HG03095 (cell line): ENCODE measurements at regions not wholly inside any gene's neighbourhood (a gene's known extent, or its start where the extent isn't known, plus 50 kb on each side); places are given as distances from the start of the nearest gene placed in this dataset.

Source experiments
- ATAC-seq: cut with Tn5 transposase; IDR thresholded peaks from one replicate; pipeline ENCODE4 v1.9.1; 2021; ENCODE audit warnings: moderate library complexity; ENCODE audit not compliant: unreplicated experiment

- no peak for ATAC-seq
These were observed 77.1 kb upstream of the BCL6 start for GRCh38 chr3:187822402-187822801.

DNA sequence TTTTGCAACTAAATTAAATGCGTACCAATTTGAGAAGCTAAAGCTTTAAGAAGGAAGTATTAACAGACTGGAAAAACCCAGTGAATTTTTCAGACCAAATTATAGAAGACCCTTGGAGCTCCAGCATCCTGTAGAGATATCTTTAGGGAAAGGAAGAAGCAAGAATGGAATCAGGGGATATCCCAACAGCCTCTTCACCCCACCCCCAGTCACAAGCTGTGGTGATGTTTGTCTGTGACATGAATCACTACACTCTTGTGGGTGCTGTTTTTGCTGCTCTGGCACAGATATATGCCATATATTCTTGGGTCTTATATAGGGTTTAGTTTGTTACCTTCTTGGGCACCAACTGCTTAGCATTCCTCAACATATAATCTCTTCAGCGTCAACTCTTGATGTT is 78.5 kb upstream of the BCL6 start:
- ATAC-seq = no peak

GRCh38 chr3:187827723-187828122 is 82.5 kb upstream of the BCL6 start:
- ATAC-seq = no peak

DNA sequence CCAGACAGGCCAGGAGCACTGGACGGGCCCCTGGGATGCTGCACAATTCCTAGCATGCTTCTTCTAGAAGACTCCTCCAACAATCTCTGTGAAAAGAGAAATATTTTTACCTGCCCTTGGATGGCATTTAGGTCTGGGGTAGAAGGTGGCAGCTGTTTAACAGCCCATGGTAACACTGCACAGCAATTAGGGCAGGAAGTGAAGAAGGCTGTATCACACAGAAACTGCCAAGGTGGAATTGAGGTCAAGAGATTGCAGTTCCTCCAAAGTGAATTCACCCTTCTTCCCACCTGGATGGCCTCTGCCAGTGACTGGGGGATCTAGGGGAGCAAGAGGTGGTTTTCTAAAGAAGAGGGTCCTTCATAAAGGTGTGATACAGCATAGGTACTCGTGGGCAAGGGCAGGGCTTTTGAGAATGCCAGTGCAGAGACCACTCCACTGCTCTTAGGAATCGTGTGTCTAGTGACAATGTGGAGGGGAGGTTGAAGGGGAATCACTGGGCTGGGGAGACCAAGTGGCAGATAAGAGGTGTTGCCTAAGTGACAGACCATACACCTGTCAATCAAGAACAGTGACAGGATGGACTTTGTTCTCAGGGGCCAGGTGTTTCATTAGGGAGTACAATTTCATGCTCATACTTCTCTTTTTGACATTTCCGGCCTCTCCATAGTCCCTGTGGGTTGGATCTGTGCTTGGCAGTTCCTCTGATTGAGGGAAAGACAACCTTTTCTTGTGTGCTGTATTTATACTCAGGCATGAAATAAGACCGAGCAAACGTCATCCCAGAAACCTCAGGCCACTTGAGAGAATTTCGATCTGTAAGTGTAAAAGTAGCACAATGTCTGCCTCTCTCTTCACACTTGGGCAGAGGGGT is 83.5 kb upstream of the BCL6 start:
- peak; percentile 58 for ATAC-seq

- ATAC-seq = no peak
These were observed 84.9 kb upstream of the BCL6 start for GRCh38 chr3:187830181-187830580.

DNA sequence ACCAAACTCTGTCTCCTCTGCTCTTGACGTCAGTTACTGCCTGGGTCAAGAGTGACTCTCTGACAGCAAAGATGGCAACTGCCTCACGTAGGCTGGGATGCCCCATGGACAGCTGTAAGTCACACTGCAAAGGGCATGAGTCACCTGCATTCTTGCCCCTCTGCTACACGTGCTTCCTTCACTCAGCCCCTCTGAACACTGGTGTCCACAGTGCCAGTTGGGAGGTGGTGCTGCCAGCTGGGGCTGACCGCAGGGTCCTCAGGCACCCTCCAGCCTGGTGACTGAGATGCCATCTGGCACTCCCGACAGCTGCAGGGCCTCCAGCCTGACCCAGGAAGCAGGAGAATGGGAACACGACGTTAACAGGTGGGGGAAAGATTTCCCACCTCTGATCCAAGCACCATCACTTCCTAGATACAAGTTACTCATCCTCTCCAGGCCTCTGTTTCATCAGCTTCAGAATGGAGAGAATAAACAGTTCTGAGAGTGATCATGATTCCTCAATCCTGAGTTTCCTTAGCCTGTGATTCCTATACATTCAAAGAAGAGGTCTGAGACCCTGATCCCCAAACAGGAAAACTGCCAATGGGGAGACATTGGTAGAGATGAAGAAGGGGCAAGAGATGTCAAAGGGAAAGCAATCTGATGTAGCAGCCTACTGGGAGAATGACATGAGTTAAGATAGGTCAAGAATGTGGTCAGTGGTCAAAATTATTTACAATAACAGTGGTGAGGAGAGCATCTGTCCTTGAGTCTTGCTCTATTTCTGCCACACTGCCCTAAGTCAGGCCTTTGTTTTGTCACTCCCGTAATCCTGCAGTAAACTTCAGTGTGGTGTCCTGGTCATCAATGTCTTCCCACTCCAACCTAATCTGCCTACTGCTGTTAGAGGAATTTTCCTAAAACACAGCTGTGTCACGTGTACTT is 86.1 kb upstream of the BCL6 start:
- no peak for ATAC-seq

DNA sequence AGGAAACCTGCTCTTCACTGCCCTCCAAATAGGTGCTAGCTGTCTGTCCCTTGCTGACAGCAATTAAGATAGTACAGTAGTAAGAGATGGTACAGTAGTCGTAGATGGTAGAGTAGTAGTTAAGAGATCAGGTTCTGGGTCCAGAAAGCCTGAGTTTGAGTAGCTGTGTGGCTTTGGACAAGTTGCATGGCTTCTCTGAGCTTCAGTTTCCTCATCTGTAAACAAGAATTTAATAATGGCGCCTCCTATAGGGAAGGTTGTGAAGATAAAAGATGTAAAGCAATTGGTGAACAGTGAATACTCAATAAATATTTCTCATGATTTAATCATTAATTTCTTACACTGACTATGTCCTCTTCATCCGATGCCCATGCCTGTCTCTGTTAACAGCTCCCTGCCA is 86.9 kb upstream of the BCL6 start:
- ATAC-seq = no peak

DNA sequence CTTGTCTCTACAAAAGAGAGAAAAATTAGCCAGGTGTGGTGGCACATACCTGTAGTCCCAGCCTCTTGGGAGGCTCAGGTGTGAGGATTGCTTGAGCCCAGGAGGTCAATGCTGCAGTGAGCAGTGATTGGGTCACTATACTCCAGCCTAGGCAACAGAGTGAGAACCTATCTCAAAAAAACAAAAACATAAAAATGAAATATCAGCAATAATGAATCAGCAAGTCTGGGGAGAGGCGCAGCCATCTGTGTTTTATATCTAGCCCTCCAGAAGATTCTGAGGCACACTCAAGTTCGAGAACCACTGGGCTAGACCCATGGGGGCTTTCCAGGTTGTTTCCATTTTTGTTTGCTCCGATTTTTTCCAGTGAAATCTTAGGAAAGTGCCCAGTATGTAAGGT is 88.1 kb upstream of the BCL6 start:
- no peak for ATAC-seq

DNA sequence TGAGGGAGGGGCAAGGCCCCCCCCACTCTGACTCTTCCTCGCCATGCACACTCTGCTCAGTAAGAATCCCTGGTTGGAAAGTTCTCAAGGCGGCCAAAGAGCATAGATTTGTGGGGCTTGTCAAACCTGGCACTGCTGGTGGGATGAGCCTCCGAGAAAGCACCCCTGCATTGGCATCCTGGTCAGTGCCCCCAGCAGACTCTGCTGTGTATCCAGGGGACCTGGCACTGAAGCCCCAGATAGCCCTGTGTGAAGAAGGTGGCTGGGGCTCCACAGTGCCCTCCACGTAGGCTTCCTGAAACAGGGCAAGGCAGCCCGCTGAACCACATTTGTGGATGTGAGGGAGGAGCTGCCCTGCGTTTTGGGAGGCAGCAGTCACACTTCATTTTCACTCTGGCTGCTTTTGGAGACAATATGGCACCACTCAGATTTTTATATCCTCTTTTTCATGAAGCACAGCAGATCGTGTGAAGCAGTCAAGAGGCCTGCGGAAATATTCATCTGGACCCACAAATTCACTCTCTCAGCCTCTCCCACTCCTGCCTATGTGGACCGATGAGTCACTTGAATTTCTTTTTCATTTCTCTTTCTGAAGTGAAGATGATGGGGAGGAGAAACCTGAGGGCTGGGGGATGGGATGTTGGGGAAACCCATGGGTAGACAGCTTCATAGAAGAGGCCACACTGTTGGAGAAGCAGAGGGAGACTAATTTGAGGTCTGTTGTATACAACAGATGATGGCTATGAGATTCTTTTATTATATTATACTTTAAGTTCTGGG is 88.7 kb upstream of the BCL6 start:
- ATAC-seq = no peak

DNA sequence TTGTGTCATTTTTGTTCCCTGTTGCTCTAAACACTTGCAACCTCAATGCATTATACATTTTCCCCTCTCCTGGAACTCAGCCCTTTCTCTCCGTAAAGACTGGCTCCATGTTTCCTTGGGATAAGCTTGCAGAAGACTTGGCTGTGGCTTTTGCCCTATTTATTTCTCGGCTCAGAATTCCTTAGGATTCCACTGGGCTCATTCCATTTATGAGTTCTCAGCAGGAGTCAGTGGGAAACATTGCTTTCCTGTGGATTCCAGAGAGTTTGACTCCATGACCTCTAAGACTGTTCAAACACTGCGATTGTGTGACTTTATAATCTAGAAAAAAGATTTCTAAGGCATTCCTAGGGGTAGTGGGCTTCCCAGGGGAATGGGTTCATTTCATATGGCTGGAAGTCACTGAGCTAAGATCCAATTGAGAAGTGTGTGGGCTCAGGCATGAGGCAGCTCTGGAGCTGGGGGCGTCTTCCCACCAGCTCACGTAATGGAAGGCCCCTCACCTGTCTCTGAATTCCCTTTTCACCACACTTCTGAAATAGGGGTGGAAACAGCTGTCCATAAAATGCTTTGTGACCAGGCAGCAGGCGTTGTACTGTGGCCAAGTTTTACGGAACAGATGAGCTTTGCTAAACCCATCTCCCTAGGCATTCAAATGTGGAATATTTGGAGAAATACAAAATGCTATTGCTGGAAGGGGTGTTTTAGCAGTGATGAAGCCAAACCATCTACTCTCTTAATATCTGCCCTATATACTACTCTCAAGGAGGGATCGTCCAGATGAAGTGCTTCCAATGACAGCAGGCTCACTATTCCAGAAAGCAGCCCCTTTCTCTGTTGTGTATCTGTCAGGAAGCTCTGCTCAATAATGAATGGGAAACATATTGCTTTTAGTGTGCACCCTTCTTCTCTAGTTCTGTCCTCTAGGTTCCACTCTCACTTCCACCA is 91.8 kb upstream of the BCL6 start:
- ATAC-seq = no peak

GRCh38 chr3:187838016-187838540 is 92.8 kb upstream of the BCL6 start:
- no peak for ATAC-seq

DNA sequence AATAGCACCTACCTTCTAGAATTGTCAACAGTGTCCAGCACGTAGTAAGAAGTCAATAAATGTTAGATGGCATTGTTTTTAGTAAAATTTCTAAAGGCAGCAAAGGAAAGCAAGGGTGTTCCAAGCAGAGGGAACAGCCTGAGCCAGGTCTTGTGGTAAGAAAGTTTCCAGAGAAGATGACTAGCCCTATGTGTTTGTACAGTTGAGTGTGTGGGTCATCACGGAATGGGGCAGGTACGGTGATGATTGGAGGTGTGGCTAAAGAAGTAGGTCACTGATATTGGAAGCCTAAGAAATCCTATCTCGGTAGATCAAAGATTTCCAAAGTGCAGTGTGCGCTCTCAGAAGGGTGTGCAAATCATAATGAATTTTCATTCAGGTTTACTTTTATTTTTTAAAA is 94.2 kb upstream of the BCL6 start:
- no peak for ATAC-seq

GRCh38 chr3:187840856-187841255 is 95.6 kb upstream of the BCL6 start:
- no peak for ATAC-seq

GRCh38 chr3:187841560-187841959 is 96.3 kb upstream of the BCL6 start:
- no peak for ATAC-seq

- ATAC-seq = no peak
These were observed 98.4 kb upstream of the BCL6 start for GRCh38 chr3:187843654-187844053.

DNA sequence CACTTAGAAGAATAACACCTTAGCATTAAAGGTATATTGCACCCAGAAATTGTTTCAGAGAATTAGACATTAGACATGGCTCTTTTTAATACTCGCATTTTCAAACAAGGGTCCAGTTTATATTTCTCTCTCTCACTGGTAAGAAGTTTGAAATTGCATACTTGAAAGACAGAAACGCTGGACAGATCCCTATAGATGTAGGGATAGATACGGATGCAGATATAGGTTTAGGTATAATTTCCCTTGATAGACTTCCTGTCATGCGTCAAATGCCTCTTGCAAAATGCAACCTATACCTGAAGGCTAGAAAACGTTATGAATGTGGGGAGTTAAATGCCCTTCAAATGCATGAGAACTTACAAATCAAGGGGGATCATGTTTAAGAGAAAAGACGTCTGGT is 99.4 kb upstream of the BCL6 start:
- no peak for ATAC-seq

GRCh38 chr3:187845826-187846225 is 100.6 kb upstream of the BCL6 start:
- ATAC-seq = no peak

- ATAC-seq = no peak
These were observed 103.1 kb upstream of the BCL6 start for GRCh38 chr3:187848401-187848800.

- ATAC-seq = no peak
These were observed 103.9 kb upstream of the BCL6 start for GRCh38 chr3:187849016-187849654.
